Hepatocyte (in vitro differentiated cells): ENCODE measurements at regions not wholly inside any gene's neighbourhood (a gene's known extent, or its start where the extent isn't known, plus 50 kb on each side); places are given as distances from the start of the nearest gene placed in this dataset.

Experiments
- DNase-seq: peaks from one replicate; pipeline ENCODE4 v3.0.0-alpha.2; 2016; ENCODE audit warnings: low spot score
- H2AFZ ChIP-seq: fragments of 200-600 bp; sonication (generic); 2 replicates; pipeline ENCODE4 v1.6.0; 2016; ENCODE audit warnings: antibody characterized with exemption, mild to moderate bottlenecking
- H3K27ac ChIP-seq: fragments of 200-600 bp; sonication (generic); 2 replicates; pipeline ENCODE4 v1.5.1; 2016; ENCODE audit warnings: mild to moderate bottlenecking
- H3K27me3 ChIP-seq: fragments of 200-600 bp; sonication (generic); 2 replicates; pipeline ENCODE4 v1.6.1; 2016
- H3K36me3 ChIP-seq: fragments of 200-600 bp; sonication (generic); replicated peaks from 2 replicates; pipeline ENCODE4 v1.5.1; 2016; ENCODE audit warnings: low read depth; ENCODE audit not compliant: insufficient read depth
- H3K4me1 ChIP-seq: fragments of 200-600 bp; sonication (generic); 2 replicates; pipeline ENCODE4 v1.5.1; 2016; ENCODE audit warnings: mild to moderate bottlenecking, moderate library complexity; ENCODE audit not compliant: insufficient read depth
- H3K4me2 ChIP-seq: fragments of 200-600 bp; sonication (generic); 2 replicates; pipeline ENCODE4 v1.6.0; 2016
- H3K4me3 ChIP-seq: fragments of 200-600 bp; sonication (generic); 2 replicates; pipeline ENCODE4 v1.5.1; 2016; ENCODE audit warnings: mild to moderate bottlenecking
- H3K79me2 ChIP-seq: fragments of 200-600 bp; sonication (generic); 2 replicates; pipeline ENCODE4 v1.6.0; 2017; ENCODE audit warnings: mild to moderate bottlenecking
- H3K9me2 ChIP-seq: fragments of 200-600 bp; sonication (generic); replicated peaks from 2 replicates; pipeline ENCODE4 v1.6.0; 2017; ENCODE audit warnings: mild to moderate bottlenecking; ENCODE audit not compliant: insufficient read depth
- H3K9me3 ChIP-seq: fragments of 200-600 bp; sonication (generic); 2 replicates; pipeline ENCODE4 v1.5.1; 2016; ENCODE audit warnings: low read depth, mild to moderate bottlenecking
- H4K20me1 ChIP-seq: fragments of 200-600 bp; sonication (generic); 2 replicates; pipeline ENCODE4 v1.6.0; 2016; ENCODE audit warnings: mild to moderate bottlenecking; ENCODE audit not compliant: insufficient read depth, poor library complexity, severe bottlenecking
- CTCF ChIP-seq: fragments of 200-600 bp; sonication (generic); IDR thresholded peaks from 2 replicates; pipeline ENCODE4 v1.5.1; 2016; ENCODE audit warnings: antibody characterized with exemption, mild to moderate bottlenecking; ENCODE audit not compliant: poor library complexity
- EZH2 ChIP-seq: fragments of 200-600 bp; sonication (generic); IDR thresholded peaks from 2 replicates; pipeline ENCODE4 v1.6.1; 2016; ENCODE audit warnings: antibody characterized with exemption, mild to moderate bottlenecking, borderline replicate concordance
- EZH2phosphoT487 ChIP-seq: fragments of 200-600 bp; sonication (generic); IDR thresholded peaks from one replicate; pipeline ENCODE4 v1.6.1; 2018; ENCODE audit warnings: antibody characterized with exemption, mild to moderate bottlenecking, low read depth, moderate library complexity; ENCODE audit not compliant: unreplicated experiment, severe bottlenecking
- WGBS: methylation state at CpG from one replicate; pipeline ENCODE4 v1.1.6; 2016; ENCODE audit warnings: low lambda C conversion rate; ENCODE audit errors: missing lambda C conversion rate; 5-methylcytosine and 5-hydroxymethylcytosine counted together

GRCh38 chr16:5589812-5590373 lies 492.3 kb upstream of the EEF2KMT start:
- Histone ChIP-seq H3K27me3 (no peaks in the 10 kb centered on the region), H2AFZ (no peak overlapping the region), H3K4me2 (no peak overlapping the region), H3K9me3 (no peaks in the 10 kb centered on the region), H3K4me3 (no peak overlapping the region), H3K79me2 (no peaks in the 10 kb centered on the region), H3K27ac (no peak overlapping the region), H3K36me3 (no peaks in the 10 kb centered on the region), H4K20me1 (no peaks in the 10 kb centered on the region), H3K9me2 (no peaks in the 10 kb centered on the region), H3K4me1 (no peaks in the 10 kb centered on the region)
- WGBS = 67% methylated on average over 7 of the region's 7 CpGs
- no peak for TF ChIP-seq CTCF
- TF ChIP-seq EZH2phosphoT487 = no peak
- no peak for TF ChIP-seq EZH2
- DNase-seq = no peak

GRCh38 chr16:5584109-5584508 lies 486.5 kb upstream of the EEF2KMT start:
- H3K9me3 ChIP-seq = no peaks in the 10 kb centered on the region
- no peaks in the 10 kb centered on the region for H3K27me3 ChIP-seq
- H3K79me2 ChIP-seq = no peaks in the 10 kb centered on the region
- H3K36me3 ChIP-seq = no peaks in the 10 kb centered on the region
- H2AFZ ChIP-seq = no peak overlapping the region
- H3K4me1 ChIP-seq = no peaks in the 10 kb centered on the region
- H3K4me3 ChIP-seq = no peak overlapping the region
- DNase-seq = no peak
- WGBS = 87% methylated on average over 4 of the region's 4 CpGs
- H3K9me2 ChIP-seq = no peaks in the 10 kb centered on the region
- H4K20me1 ChIP-seq = no peaks in the 10 kb centered on the region
- no peak for TF ChIP-seq CTCF
- no peak for TF ChIP-seq EZH2
- TF ChIP-seq EZH2phosphoT487 = no peak
- H3K27ac ChIP-seq = no peak overlapping the region
- no peak overlapping the region for H3K4me2 ChIP-seq

- no peak for TF ChIP-seq CTCF
- TF ChIP-seq EZH2phosphoT487 = no peak
- no peak for TF ChIP-seq EZH2
Measured at GRCh38 chr16:5582529-5582928, 484.9 kb upstream of the EEF2KMT start.

More at GRCh38 chr16:5582529-5582928, 484.9 kb upstream of the EEF2KMT start:
- Histone ChIP-seq H3K9me3 (no peaks in the 10 kb centered on the region), H3K4me1 (no peaks in the 10 kb centered on the region), H3K9me2 (no peaks in the 10 kb centered on the region), H3K27ac (no peak overlapping the region), H3K79me2 (no peaks in the 10 kb centered on the region), H3K4me2 (no peak overlapping the region), H2AFZ (no peak overlapping the region), H3K36me3 (no peaks in the 10 kb centered on the region), H4K20me1 (no peaks in the 10 kb centered on the region), H3K4me3 (no peak overlapping the region), H3K27me3 (no peaks in the 10 kb centered on the region)
- 67% methylated on average over 7 of the region's 7 CpGs for WGBS
- no peak for DNase-seq
